Kidney (tissue), 13 donors: ENCODE measurements at regions not wholly inside any gene's neighbourhood (a gene's known extent, or its start where the extent isn't known, plus 50 kb on each side); places are given as distances from the start of the nearest gene placed in this dataset.
A peak's percentile ranks its signal among the peaks of the same experiment; 100 is the strongest.
"Not testable (repeated sequence)": the region's sequence is repeated elsewhere in the genome, so short reads cannot be mapped to it uniquely, and the experiment has no call there.

Experiments
- DNase-seq, 5 donors: peaks; one replicate each; pipeline ENCODE4 v3.0.0-alpha.2; 2013 to 2020
- FAIRE-seq: peaks from 2 replicates; lab custom pipeline; 2012; peaks lifted over from hg19 to GRCh38; lab: Jason Lieb, UNC
- H3K27ac ChIP-seq, 2 donors: one replicate each; pipeline ENCODE4 v1.7.0; 2013; ENCODE audit warnings: low read depth in 2 of 2, low read length in 2 of 2, inconsistent platforms in 1 of 2
- H3K27me3 ChIP-seq: one replicate; pipeline ENCODE4 v1.7.1; 2013; ENCODE audit warnings: low read length, inconsistent platforms; ENCODE audit not compliant: control insufficient read depth, insufficient read depth
- H3K36me3 ChIP-seq, 3 donors: one replicate each; pipeline versions ENCODE4 v1.7.0 to v1.7.1; 2013; ENCODE audit warnings: low read length in 3 of 3, control low read depth in 1 of 3, inconsistent platforms in 1 of 3; ENCODE audit not compliant: insufficient read depth in 3 of 3, control insufficient read depth in 2 of 3
- H3K4me1 ChIP-seq, 3 donors: one replicate each; pipeline versions ENCODE4 v1.7.0 to v1.7.1; 2013; ENCODE audit warnings: low read length in 3 of 3, inconsistent platforms in 1 of 3, low read depth in 1 of 3; ENCODE audit not compliant: control insufficient read depth in 2 of 3, insufficient read depth in 2 of 3
- H3K4me3 ChIP-seq, 3 donors: one replicate each; pipeline versions ENCODE4 v1.7.0 to v1.8.1; 2013; ENCODE audit warnings: low read length in 3 of 3, control low read depth in 1 of 3, inconsistent platforms in 1 of 3
- H3K9ac ChIP-seq, 3 donors: one replicate each; pipeline versions ENCODE4 v1.7.0 to v1.7.1; 2013; ENCODE audit warnings: low read length in 3 of 3, control low read depth in 1 of 3, inconsistent platforms in 1 of 3
- H3K9me3 ChIP-seq, 3 donors: one replicate each; pipeline versions ENCODE4 v1.7.0 to v1.7.1; 2013; ENCODE audit warnings: low read length in 3 of 3, control low read depth in 1 of 3, inconsistent platforms in 1 of 3; ENCODE audit not compliant: control insufficient read depth in 2 of 3, insufficient read depth in 1 of 3
- intact Hi-C: fragments of 100-400 bp; cut with DNase I; formaldehyde crosslinking; loops from one replicate; pipeline ENCODE4 v1.11.1; 2022
- TF ChIP-seq, protein P1 (sequence below): IDR thresholded peaks from 3 replicates; pipeline ENCODE4 v1.5.1; 2012; ENCODE audit warnings: mild to moderate bottlenecking, moderate library complexity, borderline replicate concordance; ENCODE audit not compliant: insufficient read depth; ENCODE audit errors: extremely low read depth
- donor health status: control.
- donor health status: control.
- donor health status: control.
- donor health status: control.
- donor health status: control.
- donor health status: DM: yes; HTN: yes; CAD: no.
- donor health status: Normal renal cell carcinoma (clear cell type).

DNA sequence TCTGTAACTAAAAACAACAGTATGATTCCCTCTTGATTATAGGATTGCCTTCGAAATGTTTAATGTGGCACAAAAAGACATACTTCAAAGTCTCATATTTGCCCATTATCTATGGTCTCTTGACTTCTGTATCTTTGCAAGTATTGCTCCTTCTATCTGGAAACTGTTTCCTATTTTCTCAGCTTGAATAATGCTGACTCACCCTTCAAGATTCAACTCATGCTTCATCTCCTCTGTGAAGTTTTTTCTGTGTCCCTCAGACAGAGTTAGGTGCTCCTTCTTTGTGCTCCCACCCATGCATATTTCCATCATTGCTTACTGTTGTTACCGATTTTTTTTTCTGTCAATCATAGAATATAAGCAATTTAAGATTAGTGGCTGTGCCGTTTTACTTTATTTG is 192.8 kb upstream of the ROBO1 start:
- no peak for FAIRE-seq
- Histone ChIP-seq H3K27me3 (no peaks in the 10 kb centered on the region), H3K9me3 (peaks cover 0 to 4% (median 0%) of the 10 kb centered on the region in 3 donors), H3K36me3 (no peaks in the 10 kb centered on the region), H3K27ac (no peak overlapping the region), H3K4me1 (no peaks in the 10 kb centered on the region), H3K9ac (no peak overlapping the region), H3K4me3 (no peak overlapping the region)
- intact Hi-C loops = no loop called here
- no peak for DNase-seq
- TF ChIP-seq, protein P1, sequence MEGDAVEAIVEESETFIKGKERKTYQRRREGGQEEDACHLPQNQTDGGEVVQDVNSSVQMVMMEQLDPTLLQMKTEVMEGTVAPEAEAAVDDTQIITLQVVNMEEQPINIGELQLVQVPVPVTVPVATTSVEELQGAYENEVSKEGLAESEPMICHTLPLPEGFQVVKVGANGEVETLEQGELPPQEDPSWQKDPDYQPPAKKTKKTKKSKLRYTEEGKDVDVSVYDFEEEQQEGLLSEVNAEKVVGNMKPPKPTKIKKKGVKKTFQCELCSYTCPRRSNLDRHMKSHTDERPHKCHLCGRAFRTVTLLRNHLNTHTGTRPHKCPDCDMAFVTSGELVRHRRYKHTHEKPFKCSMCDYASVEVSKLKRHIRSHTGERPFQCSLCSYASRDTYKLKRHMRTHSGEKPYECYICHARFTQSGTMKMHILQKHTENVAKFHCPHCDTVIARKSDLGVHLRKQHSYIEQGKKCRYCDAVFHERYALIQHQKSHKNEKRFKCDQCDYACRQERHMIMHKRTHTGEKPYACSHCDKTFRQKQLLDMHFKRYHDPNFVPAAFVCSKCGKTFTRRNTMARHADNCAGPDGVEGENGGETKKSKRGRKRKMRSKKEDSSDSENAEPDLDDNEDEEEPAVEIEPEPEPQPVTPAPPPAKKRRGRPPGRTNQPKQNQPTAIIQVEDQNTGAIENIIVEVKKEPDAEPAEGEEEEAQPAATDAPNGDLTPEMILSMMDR = no peak

- no peaks in the 10 kb centered on the region for H3K36me3 ChIP-seq
- TF ChIP-seq, protein P1 = no peak
- no peaks in the 10 kb centered on the region for H3K9me3 ChIP-seq
- no peak overlapping the region for H3K4me3 ChIP-seq
- FAIRE-seq (no peak), DNase-seq (no peak)
- no peaks in the 10 kb centered on the region for H3K4me1 ChIP-seq
- intact Hi-C loops = no loop called here
- H3K27ac ChIP-seq = no peak overlapping the region
- no peak overlapping the region for H3K9ac ChIP-seq
- H3K27me3 ChIP-seq = no peaks in the 10 kb centered on the region
Observed at GRCh38 chr3:79957066-79957465, 189.3 kb upstream of the ROBO1 start.

- TF ChIP-seq, protein P1 = no peak
- intact Hi-C loops = no loop called here
- no peak for FAIRE-seq
Observed at GRCh38 chr3:79954756-79955155, 187.0 kb upstream of the ROBO1 start.

GRCh38 chr3:79953591-79954101 is 185.8 kb upstream of the ROBO1 start:
- Histone ChIP-seq H3K36me3 (no peaks in the 10 kb centered on the region), H3K4me1 (no peaks in the 10 kb centered on the region), H3K4me3 (no peak overlapping the region), H3K27ac (no peak overlapping the region), H3K9me3 (no peaks in the 10 kb centered on the region), H3K9ac (no peak overlapping the region), H3K27me3 (no peaks in the 10 kb centered on the region)
- FAIRE-seq (no peak), DNase-seq (peak in 1 of 5 donors; percentile 3)
- TF ChIP-seq, protein P1 = no peak
- intact Hi-C loops = no loop called here

More at GRCh38 chr3:79954756-79955155, 187.0 kb upstream of the ROBO1 start:
- Histone ChIP-seq H3K4me3 (no peak overlapping the region), H3K9me3 (no peaks in the 10 kb centered on the region), H3K9ac (no peak overlapping the region), H3K27me3 (no peaks in the 10 kb centered on the region), H3K36me3 (no peaks in the 10 kb centered on the region), H3K27ac (no peak overlapping the region), H3K4me1 (no peaks in the 10 kb centered on the region)
- no peak for DNase-seq

DNA sequence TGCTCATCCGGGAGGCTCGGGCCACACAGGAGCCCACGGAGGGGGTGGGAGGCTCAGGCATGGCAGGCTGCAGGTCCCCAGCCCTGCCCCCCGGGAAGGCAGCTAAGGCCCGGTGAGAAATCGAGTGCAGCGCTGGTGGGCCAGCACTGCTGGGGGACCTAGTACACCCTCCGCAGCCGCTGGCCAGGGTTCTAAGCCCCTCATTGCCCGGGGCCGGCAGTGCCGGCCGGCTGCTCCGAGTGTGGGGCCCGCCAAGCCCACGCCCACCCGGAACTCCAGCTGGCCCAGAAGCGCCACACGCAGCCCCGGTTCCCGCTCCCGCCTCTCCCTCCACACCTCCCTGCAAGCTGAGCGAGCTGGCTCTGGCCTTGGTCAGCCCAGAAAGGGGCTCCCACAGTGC is 183.6 kb upstream of the ROBO1 start:
- DNase-seq = peak in 1 of 5 donors; percentile 58
- intact Hi-C loops, H3K4me3 ChIP-seq, H3K4me1 ChIP-seq, H3K27ac ChIP-seq, H3K9me3 ChIP-seq, H3K27me3 ChIP-seq, H3K9ac ChIP-seq, H3K36me3 ChIP-seq, FAIRE-seq: not testable (repeated sequence)
